Gastroesophageal sphincter (tissue), 3 donors: ENCODE measurements at regions not wholly inside any gene's neighbourhood (a gene's known extent, or its start where the extent isn't known, plus 50 kb on each side); places are given as distances from the start of the nearest gene placed in this dataset.

Experiments
- CTCF ChIP-seq, 4 experiments: fragments of 200-600 bp in 2 of 4; fragments of 450-650 bp in 2 of 4; sonication (generic) in 1 of 4; IDR thresholded peaks; one replicate each; pipeline ENCODE4 v1.5.1; 2017 to 2019; ENCODE audit warnings: antibody characterized with exemption in 4 of 4, mild to moderate bottlenecking in 2 of 4, moderate library complexity in 2 of 4
- POLR2A ChIP-seq, 2 donors: fragments of 450-650 bp; IDR thresholded peaks; one replicate each; pipeline ENCODE4 v1.6.1; 2017; ENCODE audit warnings: antibody characterized with exemption in 2 of 2, mild to moderate bottlenecking in 2 of 2, moderate library complexity in 1 of 2
- POLR2AphosphoS5 ChIP-seq: sonication (generic); formaldehyde crosslinking; IDR thresholded peaks from one replicate; pipeline ENCODE4 v1.6.1; 2017; ENCODE audit warnings: antibody characterized with exemption

GRCh38 chr3:34152656-34153055, 354.2 kb downstream of the PDCD6IP start:
- no peak for TF ChIP-seq POLR2AphosphoS5
- TF ChIP-seq CTCF (IDR thresholded peaks at IDR 0.05) = no peak
- TF ChIP-seq POLR2A (IDR thresholded peaks at IDR 0.05) = no peak
